Kidney (tissue), 13 donors: ENCODE measurements at regions not wholly inside any gene's neighbourhood (a gene's known extent, or its start where the extent isn't known, plus 50 kb on each side); places are given as distances from the start of the nearest gene placed in this dataset.

Experiments
- DNase-seq, 5 donors: peaks; one replicate each; pipeline ENCODE4 v3.0.0-alpha.2; 2013 to 2020
- FAIRE-seq: peaks from 2 replicates; lab custom pipeline; 2012; peaks lifted over from hg19 to GRCh38; lab: Jason Lieb, UNC
- H3K27ac ChIP-seq, 2 donors: one replicate each; pipeline ENCODE4 v1.7.0; 2013; ENCODE audit warnings: low read depth in 2 of 2, low read length in 2 of 2, inconsistent platforms in 1 of 2
- H3K27me3 ChIP-seq: one replicate; pipeline ENCODE4 v1.7.1; 2013; ENCODE audit warnings: low read length, inconsistent platforms; ENCODE audit not compliant: control insufficient read depth, insufficient read depth
- H3K36me3 ChIP-seq, 3 donors: one replicate each; pipeline versions ENCODE4 v1.7.0 to v1.7.1; 2013; ENCODE audit warnings: low read length in 3 of 3, control low read depth in 1 of 3, inconsistent platforms in 1 of 3; ENCODE audit not compliant: insufficient read depth in 3 of 3, control insufficient read depth in 2 of 3
- H3K4me1 ChIP-seq, 3 donors: one replicate each; pipeline versions ENCODE4 v1.7.0 to v1.7.1; 2013; ENCODE audit warnings: low read length in 3 of 3, inconsistent platforms in 1 of 3, low read depth in 1 of 3; ENCODE audit not compliant: control insufficient read depth in 2 of 3, insufficient read depth in 2 of 3
- H3K4me3 ChIP-seq, 3 donors: one replicate each; pipeline versions ENCODE4 v1.7.0 to v1.8.1; 2013; ENCODE audit warnings: low read length in 3 of 3, control low read depth in 1 of 3, inconsistent platforms in 1 of 3
- H3K9ac ChIP-seq, 3 donors: one replicate each; pipeline versions ENCODE4 v1.7.0 to v1.7.1; 2013; ENCODE audit warnings: low read length in 3 of 3, control low read depth in 1 of 3, inconsistent platforms in 1 of 3
- H3K9me3 ChIP-seq, 3 donors: one replicate each; pipeline versions ENCODE4 v1.7.0 to v1.7.1; 2013; ENCODE audit warnings: low read length in 3 of 3, control low read depth in 1 of 3, inconsistent platforms in 1 of 3; ENCODE audit not compliant: control insufficient read depth in 2 of 3, insufficient read depth in 1 of 3
- CTCF ChIP-seq: IDR thresholded peaks from 3 replicates; pipeline ENCODE4 v1.5.1; 2012; ENCODE audit warnings: mild to moderate bottlenecking, moderate library complexity, borderline replicate concordance; ENCODE audit not compliant: insufficient read depth; ENCODE audit errors: extremely low read depth
- intact Hi-C: fragments of 100-400 bp; cut with DNase I; formaldehyde crosslinking; loops from one replicate; pipeline ENCODE4 v1.11.1; 2022
- donor health status: control.
- donor health status: control.
- donor health status: control.
- donor health status: control.
- donor health status: control.
- donor health status: DM: yes; HTN: yes; CAD: no.
- donor health status: Normal renal cell carcinoma (clear cell type).

- no peak for DNase-seq
- Histone ChIP-seq H3K27ac (no peak overlapping the region), H3K4me1 (no peaks in the 10 kb centered on the region), H3K36me3 (no peaks in the 10 kb centered on the region), H3K9ac (no peak overlapping the region), H3K27me3 (no peaks in the 10 kb centered on the region), H3K4me3 (no peak overlapping the region), H3K9me3 (peaks cover 0 to 3% (median 0%) of the 10 kb centered on the region in 3 donors)
- no peak for FAIRE-seq
- intact Hi-C loops: no loop called here
- TF ChIP-seq CTCF: no peak
Observed at GRCh38 chr6:50257322-50257721, 207.6 kb upstream of the DEFB112 start.

GRCh38 chr6:50259903-50260302, 210.2 kb upstream of the DEFB112 start:
- Histone ChIP-seq H3K9ac (no peak overlapping the region), H3K36me3 (no peaks in the 10 kb centered on the region), H3K9me3 (peaks cover 0 to 3% (median 0%) of the 10 kb centered on the region in 3 donors), H3K4me1 (no peaks in the 10 kb centered on the region), H3K27me3 (no peaks in the 10 kb centered on the region), H3K27ac (no peak overlapping the region), H3K4me3 (no peak overlapping the region)
- DNase-seq (peak in 1 of 5 donors; percentile 36), FAIRE-seq (no peak)
- TF ChIP-seq CTCF: no peak
- intact Hi-C loops: no loop called here

GRCh38 chr6:50264995-50265571, 215.4 kb upstream of the DEFB112 start:
- no peaks in the 10 kb centered on the region for H3K27me3 ChIP-seq
- no peaks in the 10 kb centered on the region for H3K9me3 ChIP-seq
- no peak overlapping the region for H3K9ac ChIP-seq
- no peak overlapping the region for H3K4me3 ChIP-seq
- no peak overlapping the region for H3K27ac ChIP-seq
- intact Hi-C loops: no loop called here
- no peaks in the 10 kb centered on the region for H3K36me3 ChIP-seq
- no peak for FAIRE-seq
- DNase-seq: peak in 2 of 5 donors; percentile 9 to 32
- no peaks in the 10 kb centered on the region for H3K4me1 ChIP-seq
- peak; percentile 62 for TF ChIP-seq CTCF

- no peak overlapping the region for H3K27ac ChIP-seq
- H3K4me3 ChIP-seq: no peak overlapping the region
Observed at GRCh38 chr6:50270415-50270814, 220.7 kb upstream of the DEFB112 start.

More at GRCh38 chr6:50270415-50270814, 220.7 kb upstream of the DEFB112 start:
- DNase-seq (no peak), FAIRE-seq (no peak)
- H3K36me3 ChIP-seq: no peaks in the 10 kb centered on the region
- H3K9ac ChIP-seq: no peak overlapping the region
- no peaks in the 10 kb centered on the region for H3K27me3 ChIP-seq
- TF ChIP-seq CTCF: no peak
- no peaks in the 10 kb centered on the region for H3K4me1 ChIP-seq
- intact Hi-C loops: no loop called here
- no peaks in the 10 kb centered on the region for H3K9me3 ChIP-seq
